Uterus (tissue), 3 donors: ENCODE measurements at regions not wholly inside any gene's neighbourhood (a gene's known extent, or its start where the extent isn't known, plus 50 kb on each side); places are given as distances from the start of the nearest gene placed in this dataset.

Experiments
- DNase-seq, 2 donors: peaks; one replicate each; pipeline ENCODE4 v3.0.0-alpha.2; 2019 to 2020
- H3K27ac ChIP-seq, 2 donors: fragments of 200-600 bp; sonication (generic); 1 replicate in 1 of 2; 2 replicates in 1 of 2; pipeline ENCODE4 v1.5.1; 2016 to 2018
- H3K27me3 ChIP-seq, 2 donors: fragments of 200-600 bp; sonication (generic); one replicate each; pipeline ENCODE4 v1.5.1; 2018 to 2019; ENCODE audit warnings: control low read depth in 1 of 2
- H3K36me3 ChIP-seq, 2 donors: fragments of 200-600 bp; sonication (generic); one replicate each; pipeline ENCODE4 v1.5.1; 2019; ENCODE audit warnings: control low read depth in 1 of 2
- H3K4me1 ChIP-seq, 2 donors: fragments of 200-600 bp; sonication (generic); one replicate each; pipeline ENCODE4 v1.5.1; 2018 to 2019; ENCODE audit warnings: control low read depth in 1 of 2
- H3K4me3 ChIP-seq, 2 donors: fragments of 200-600 bp; sonication (generic); 1 replicate in 1 of 2; 2 replicates in 1 of 2; pipeline ENCODE4 v1.5.1; 2018 to 2019; ENCODE audit warnings: mild to moderate bottlenecking in 1 of 2
- H3K9me3 ChIP-seq, 2 donors: fragments of 200-600 bp; sonication (generic); one replicate each; pipeline ENCODE4 v1.5.1; 2019; ENCODE audit warnings: control low read depth in 1 of 2
- POLR2A ChIP-seq, 2 donors: fragments of 450-650 bp; IDR thresholded peaks; one replicate each; pipeline ENCODE4 v1.6.1; 2016; ENCODE audit warnings: antibody characterized with exemption in 2 of 2, mild to moderate bottlenecking in 1 of 2, moderate library complexity in 1 of 2
- intact Hi-C: fragments of 100-400 bp; cut with DNase I; formaldehyde crosslinking; loops from one replicate; pipeline ENCODE4 v1.15.1; 2023; ENCODE audit warnings: low total_unique reads
- TF ChIP-seq, protein P1 (sequence below), 4 experiments: fragments of 200-600 bp in 2 of 4; fragments of 450-650 bp in 2 of 4; sonication (generic) in 2 of 4; IDR thresholded peaks; one replicate each; pipeline ENCODE4 v1.5.1; 2016 to 2019; ENCODE audit warnings: antibody characterized with exemption in 4 of 4, mild to moderate bottlenecking in 2 of 4, moderate library complexity in 1 of 4
- donor health status: DM: yes; HTN: yes; CAD: no.

DNA sequence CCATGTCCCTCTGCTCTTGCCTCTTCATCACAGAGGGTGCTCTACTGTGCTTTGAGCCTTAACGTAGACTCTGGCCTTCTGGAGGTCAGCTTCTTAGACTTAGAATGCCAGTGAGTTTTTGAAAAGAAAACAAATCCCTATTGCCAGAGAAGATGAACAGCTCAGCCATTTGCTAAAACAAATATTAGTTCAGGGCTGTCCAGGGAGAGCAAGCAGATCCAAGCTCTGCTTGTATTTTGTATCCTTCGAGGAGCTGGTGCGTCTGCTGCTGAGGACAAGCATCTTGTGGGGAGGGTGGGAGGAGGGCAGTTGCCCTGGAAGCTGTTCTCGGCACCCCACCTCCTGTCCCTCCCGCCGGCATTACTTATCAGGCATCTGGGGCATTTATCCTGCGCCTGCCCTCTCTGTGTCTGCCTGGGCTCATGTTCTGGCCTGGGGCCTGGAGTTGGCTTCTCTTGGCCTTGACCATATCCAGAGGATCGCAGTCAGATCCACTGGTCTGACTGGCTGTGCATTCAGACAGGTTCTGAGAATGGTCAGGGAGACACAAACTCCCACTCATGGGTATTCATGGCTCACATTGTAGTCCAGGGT lies 173.1 kb upstream of the NLRP1 start:
- TF ChIP-seq, protein P1, sequence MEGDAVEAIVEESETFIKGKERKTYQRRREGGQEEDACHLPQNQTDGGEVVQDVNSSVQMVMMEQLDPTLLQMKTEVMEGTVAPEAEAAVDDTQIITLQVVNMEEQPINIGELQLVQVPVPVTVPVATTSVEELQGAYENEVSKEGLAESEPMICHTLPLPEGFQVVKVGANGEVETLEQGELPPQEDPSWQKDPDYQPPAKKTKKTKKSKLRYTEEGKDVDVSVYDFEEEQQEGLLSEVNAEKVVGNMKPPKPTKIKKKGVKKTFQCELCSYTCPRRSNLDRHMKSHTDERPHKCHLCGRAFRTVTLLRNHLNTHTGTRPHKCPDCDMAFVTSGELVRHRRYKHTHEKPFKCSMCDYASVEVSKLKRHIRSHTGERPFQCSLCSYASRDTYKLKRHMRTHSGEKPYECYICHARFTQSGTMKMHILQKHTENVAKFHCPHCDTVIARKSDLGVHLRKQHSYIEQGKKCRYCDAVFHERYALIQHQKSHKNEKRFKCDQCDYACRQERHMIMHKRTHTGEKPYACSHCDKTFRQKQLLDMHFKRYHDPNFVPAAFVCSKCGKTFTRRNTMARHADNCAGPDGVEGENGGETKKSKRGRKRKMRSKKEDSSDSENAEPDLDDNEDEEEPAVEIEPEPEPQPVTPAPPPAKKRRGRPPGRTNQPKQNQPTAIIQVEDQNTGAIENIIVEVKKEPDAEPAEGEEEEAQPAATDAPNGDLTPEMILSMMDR (IDR thresholded peaks at IDR 0.05) = no peak
- no peaks in the 10 kb centered on the region for H3K27me3 ChIP-seq
- no peak overlapping the region for H3K4me3 ChIP-seq
- intact Hi-C loops = no loop called here
- no peak overlapping the region for H3K27ac ChIP-seq
- no peaks in the 10 kb centered on the region for H3K9me3 ChIP-seq
- no peaks in the 10 kb centered on the region for H3K4me1 ChIP-seq
- DNase-seq = no peak
- no peaks in the 10 kb centered on the region for H3K36me3 ChIP-seq

GRCh38 chr17:5758651-5759050 lies 174.3 kb upstream of the NLRP1 start:
- H3K36me3 ChIP-seq = no peaks in the 10 kb centered on the region
- H3K9me3 ChIP-seq = no peaks in the 10 kb centered on the region
- intact Hi-C loops = no loop called here
- no peaks in the 10 kb centered on the region for H3K4me1 ChIP-seq
- TF ChIP-seq, protein P1 (IDR thresholded peaks at IDR 0.05) = no peak
- H3K4me3 ChIP-seq = no peak overlapping the region
- DNase-seq = no peak
- no peak overlapping the region for H3K27ac ChIP-seq
- no peaks in the 10 kb centered on the region for H3K27me3 ChIP-seq

GRCh38 chr17:5759501-5759925 lies 175.2 kb upstream of the NLRP1 start:
- Histone ChIP-seq H3K4me3 (no peak overlapping the region), H3K27ac (no peak overlapping the region), H3K9me3 (no peaks in the 10 kb centered on the region), H3K4me1 (no peaks in the 10 kb centered on the region), H3K36me3 (no peaks in the 10 kb centered on the region), H3K27me3 (no peaks in the 10 kb centered on the region)
- no peak for DNase-seq
- no peak for TF ChIP-seq POLR2A (IDR thresholded peaks at IDR 0.05)
- TF ChIP-seq, protein P1 (IDR thresholded peaks at IDR 0.05) = no peak
- intact Hi-C loops = no loop called here

DNA sequence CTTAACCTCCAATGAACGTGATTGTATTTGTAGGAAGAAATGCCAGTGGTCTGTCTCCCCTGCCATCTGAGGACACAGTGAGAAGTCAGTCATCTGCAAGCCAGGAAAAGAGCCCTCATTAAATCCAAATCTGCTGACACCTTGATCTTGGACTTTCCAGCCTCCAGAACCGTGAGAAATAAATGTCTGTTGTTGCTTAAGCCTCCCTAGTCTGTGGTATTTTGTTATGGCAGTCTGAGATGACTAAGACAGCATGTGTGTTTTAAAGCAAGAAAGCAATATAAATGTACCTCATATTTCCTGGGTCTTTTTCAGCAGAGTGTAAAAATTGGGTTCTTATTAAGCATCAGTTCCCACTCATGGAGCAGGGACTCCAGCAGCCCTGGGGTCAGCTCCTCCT lies 177.9 kb upstream of the NLRP1 start:
- intact Hi-C loops = no loop called here
- H3K4me1 ChIP-seq = no peaks in the 10 kb centered on the region
- no peaks in the 10 kb centered on the region for H3K9me3 ChIP-seq
- no peak for DNase-seq
- TF ChIP-seq, protein P1 (IDR thresholded peaks at IDR 0.05) = no peak
- no peak for TF ChIP-seq POLR2A (IDR thresholded peaks at IDR 0.05)
- no peaks in the 10 kb centered on the region for H3K27me3 ChIP-seq
- no peaks in the 10 kb centered on the region for H3K36me3 ChIP-seq
- no peak overlapping the region for H3K27ac ChIP-seq
- no peak overlapping the region for H3K4me3 ChIP-seq

GRCh38 chr17:5763595-5764306 lies 179.4 kb upstream of the NLRP1 start:
- Histone ChIP-seq H3K36me3 (no peaks in the 10 kb centered on the region), H3K9me3 (no peaks in the 10 kb centered on the region), H3K27ac (no peak overlapping the region), H3K27me3 (no peaks in the 10 kb centered on the region), H3K4me3 (no peak overlapping the region), H3K4me1 (no peaks in the 10 kb centered on the region)
- no peak for DNase-seq
- TF ChIP-seq POLR2A (IDR thresholded peaks at IDR 0.05) = no peak
- TF ChIP-seq, protein P1 (IDR thresholded peaks at IDR 0.05) = no peak
- intact Hi-C loops = no loop called here
